CD14-positive monocyte (primary cell): ENCODE measurements at regions not wholly inside any gene's neighbourhood (a gene's known extent, or its start where the extent isn't known, plus 50 kb on each side); places are given as distances from the start of the nearest gene placed in this dataset.

Experiments
- DNase-seq, 3 donors: peaks; one replicate each; pipeline ENCODE4 v3.0.0-alpha.2; 2011 to 2022
- H2AFZ ChIP-seq: 2 replicates; pipeline ENCODE4 v1.6.0; 2012; ENCODE audit warnings: mild to moderate bottlenecking, low read depth, low read length, inconsistent platforms; ENCODE audit not compliant: insufficient read depth, poor library complexity, severe bottlenecking
- H3K27ac ChIP-seq, 2 donors: 1 replicate in 1 of 2; 2 replicates in 1 of 2; pipeline ENCODE4 v1.5.1; 2012 to 2013; ENCODE audit warnings: low read length in 2 of 2, control low read depth in 1 of 2, inconsistent platforms in 1 of 2, low read depth in 1 of 2, mild to moderate bottlenecking in 1 of 2
- H3K27me3 ChIP-seq, 2 donors: one replicate each; pipeline versions ENCODE4 v1.6.0 to v1.6.1; 2011 to 2013; ENCODE audit warnings: low read length in 2 of 2; ENCODE audit not compliant: control insufficient read depth in 2 of 2, insufficient read depth in 2 of 2
- H3K36me3 ChIP-seq, 2 donors: replicated peaks in 1 of 2; 1 replicate in 1 of 2; 2 replicates in 1 of 2; pipeline versions ENCODE4 v1.5.1 to v1.6.1; 2012 to 2013; ENCODE audit warnings: low read length in 2 of 2, control low read depth in 1 of 2, inconsistent platforms in 1 of 2, mild to moderate bottlenecking in 1 of 2; ENCODE audit not compliant: insufficient read depth in 2 of 2, control insufficient read depth in 1 of 2
- H3K4me1 ChIP-seq, 2 donors: 1 replicate in 1 of 2; 2 replicates in 1 of 2; pipeline versions ENCODE4 v1.5.1 to v1.6.1; 2012 to 2013; ENCODE audit warnings: low read length in 2 of 2, control low read depth in 1 of 2, inconsistent platforms in 1 of 2, mild to moderate bottlenecking in 1 of 2, moderate library complexity in 1 of 2; ENCODE audit not compliant: insufficient read depth in 2 of 2, control insufficient read depth in 1 of 2
- H3K4me2 ChIP-seq: replicated peaks from 2 replicates; pipeline ENCODE3; 2012; ENCODE audit warnings: low read length, moderate library complexity, mild to moderate bottlenecking; ENCODE audit not compliant: poor library complexity, severe bottlenecking; ENCODE audit errors: extremely low read depth
- H3K4me3 ChIP-seq, 3 experiments: fragments of 200-600 bp in 1 of 3; sonication (generic) in 1 of 3; replicated peaks in 1 of 3; 1 replicate in 2 of 3; 2 replicates in 1 of 3; pipeline ENCODE4 v1.5.1; 2011 to 2013; ENCODE audit warnings: low read length in 3 of 3, mild to moderate bottlenecking in 3 of 3, control low read depth in 2 of 3, low read depth in 2 of 3, inconsistent platforms in 1 of 3, moderate library complexity in 1 of 3
- H3K79me2 ChIP-seq: 2 replicates; pipeline ENCODE4 v1.6.0; 2012; ENCODE audit warnings: mild to moderate bottlenecking, control low read depth, inconsistent platforms, low read length, moderate library complexity; ENCODE audit not compliant: insufficient read depth
- H3K9ac ChIP-seq: 2 replicates; pipeline ENCODE4 v1.6.0; 2017; ENCODE audit warnings: low read length, mild to moderate bottlenecking; ENCODE audit not compliant: insufficient read depth, poor library complexity, severe bottlenecking
- H3K9me3 ChIP-seq, 2 donors: replicated peaks in 1 of 2; 1 replicate in 1 of 2; 2 replicates in 1 of 2; pipeline versions ENCODE4 v1.5.1 to v1.6.1; 2012 to 2013; ENCODE audit warnings: low read length in 2 of 2, control low read depth in 1 of 2; ENCODE audit not compliant: control insufficient read depth in 1 of 2, insufficient read depth in 1 of 2
- H4K20me1 ChIP-seq: 2 replicates; pipeline ENCODE4 v1.6.0; 2012; ENCODE audit warnings: mild to moderate bottlenecking, low read length, control low read depth, moderate library complexity; ENCODE audit not compliant: insufficient read depth
- H3K27ac Mint-ChIP-seq, 7 donors: one replicate each; pipeline ENCODE4 v1.8.0; 2020; ENCODE audit warnings: mild to moderate bottlenecking in 7 of 7, mixed read lengths in 7 of 7, moderate library complexity in 6 of 7, inconsistent platforms in 2 of 7
- H3K27me3 Mint-ChIP-seq, 3 donors: one replicate each; pipeline ENCODE4 v1.8.0; 2021 to 2022; ENCODE audit warnings: low read depth in 3 of 3, mild to moderate bottlenecking in 3 of 3, mixed read lengths in 3 of 3, moderate library complexity in 3 of 3, inconsistent platforms in 1 of 3
- H3K36me3 Mint-ChIP-seq, 2 donors: one replicate each; pipeline ENCODE4 v1.8.0; 2020; ENCODE audit warnings: mixed read lengths in 2 of 2, inconsistent platforms in 1 of 2, mild to moderate bottlenecking in 1 of 2
- H3K4me1 Mint-ChIP-seq: one replicate; pipeline ENCODE4 v1.8.0; 2020; ENCODE audit warnings: mild to moderate bottlenecking, mixed read lengths
- H3K4me3 Mint-ChIP-seq, 2 donors: one replicate each; pipeline ENCODE4 v1.8.0; 2020; ENCODE audit warnings: mild to moderate bottlenecking in 2 of 2, mixed read lengths in 2 of 2, moderate library complexity in 1 of 2
- H3K9me3 Mint-ChIP-seq, 7 donors: one replicate each; pipeline ENCODE4 v1.8.0; 2020 to 2022; ENCODE audit warnings: mixed read lengths in 7 of 7, mild to moderate bottlenecking in 6 of 7, moderate library complexity in 6 of 7, inconsistent platforms in 2 of 7
- WGBS: methylation state at CpG from one replicate; pipeline ENCODE4 v1.1.5; 2013; ENCODE audit warnings: missing lambda C conversion rate; ENCODE audit not compliant: insufficient coverage; 5-methylcytosine and 5-hydroxymethylcytosine counted together
- intact Hi-C, 2 donors: fragments of 100-400 bp; cut with micrococcal nuclease; formaldehyde crosslinking; loops; one replicate each; pipeline versions ENCODE4 v1.15.0 to v1.15.1; 2023
- TF ChIP-seq, protein P1 (sequence below): fragments of 200-600 bp; IDR thresholded peaks from one replicate; pipeline ENCODE4 v1.8.0; 2022; ENCODE audit warnings: antibody characterized with exemption, mild to moderate bottlenecking

DNA sequence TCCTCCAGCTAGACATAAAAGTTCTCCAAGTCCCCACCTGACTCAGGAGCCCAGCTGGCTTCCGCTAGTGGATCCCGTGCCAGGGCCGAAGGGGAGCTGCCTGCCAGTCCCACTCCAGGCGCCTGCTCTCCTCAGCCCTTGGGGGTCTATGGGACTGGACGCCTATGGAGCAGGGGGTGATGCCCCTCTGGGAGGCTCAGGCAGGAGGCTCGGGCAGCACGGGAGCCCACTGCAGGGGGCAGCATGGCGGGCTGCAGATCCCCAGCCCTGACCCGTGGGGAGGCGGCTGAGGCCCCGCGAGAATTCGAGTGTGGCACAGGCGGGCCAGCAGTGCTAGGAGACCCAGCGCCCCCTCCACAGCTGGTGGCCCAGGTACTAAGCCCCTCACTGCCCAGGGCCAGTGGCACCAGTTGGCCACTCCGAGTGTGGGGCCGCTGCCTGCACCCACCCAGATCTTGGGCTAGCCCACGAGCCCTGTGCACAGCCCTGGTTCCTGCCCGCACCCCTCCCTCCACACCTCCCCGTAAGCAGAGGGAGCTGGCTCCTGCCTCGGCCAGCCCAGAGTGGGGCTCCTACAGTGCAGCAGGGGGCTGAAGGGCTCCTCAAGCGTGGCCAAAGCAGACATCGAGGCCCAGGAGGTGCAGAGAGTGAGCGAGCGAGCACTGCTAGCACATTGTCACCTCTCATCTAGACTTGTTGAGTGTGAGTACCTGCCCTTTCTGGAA is 221.3 kb upstream of the NSMCE3 start:
- H3K79me2 ChIP-seq, result no peaks in the 10 kb centered on the region
- H3K27me3 ChIP-seq, result no peaks in the 10 kb centered on the region
- H3K4me2 ChIP-seq, result no peak overlapping the region
- TF ChIP-seq, protein P1, sequence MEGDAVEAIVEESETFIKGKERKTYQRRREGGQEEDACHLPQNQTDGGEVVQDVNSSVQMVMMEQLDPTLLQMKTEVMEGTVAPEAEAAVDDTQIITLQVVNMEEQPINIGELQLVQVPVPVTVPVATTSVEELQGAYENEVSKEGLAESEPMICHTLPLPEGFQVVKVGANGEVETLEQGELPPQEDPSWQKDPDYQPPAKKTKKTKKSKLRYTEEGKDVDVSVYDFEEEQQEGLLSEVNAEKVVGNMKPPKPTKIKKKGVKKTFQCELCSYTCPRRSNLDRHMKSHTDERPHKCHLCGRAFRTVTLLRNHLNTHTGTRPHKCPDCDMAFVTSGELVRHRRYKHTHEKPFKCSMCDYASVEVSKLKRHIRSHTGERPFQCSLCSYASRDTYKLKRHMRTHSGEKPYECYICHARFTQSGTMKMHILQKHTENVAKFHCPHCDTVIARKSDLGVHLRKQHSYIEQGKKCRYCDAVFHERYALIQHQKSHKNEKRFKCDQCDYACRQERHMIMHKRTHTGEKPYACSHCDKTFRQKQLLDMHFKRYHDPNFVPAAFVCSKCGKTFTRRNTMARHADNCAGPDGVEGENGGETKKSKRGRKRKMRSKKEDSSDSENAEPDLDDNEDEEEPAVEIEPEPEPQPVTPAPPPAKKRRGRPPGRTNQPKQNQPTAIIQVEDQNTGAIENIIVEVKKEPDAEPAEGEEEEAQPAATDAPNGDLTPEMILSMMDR, result no peak
- no peaks in the 10 kb centered on the region for H4K20me1 ChIP-seq
- no peak overlapping the region for H3K27ac ChIP-seq
- WGBS, result 94% methylated on average over 22 of the region's 25 CpGs
- H3K27ac Mint-ChIP-seq, result no peak overlapping the region
- H3K36me3 Mint-ChIP-seq, result no peaks in the 10 kb centered on the region
- H3K4me3 Mint-ChIP-seq, result no peak overlapping the region
- H3K4me1 Mint-ChIP-seq, result no peaks in the 10 kb centered on the region
- peaks cover 8 to 10% of the 10 kb centered on the region in 2 donors for H3K9me3 ChIP-seq
- H2AFZ ChIP-seq, result no peak overlapping the region
- no peak overlapping the region for H3K9ac ChIP-seq
- peaks cover 0 to 1% (median 1%) of the 10 kb centered on the region in 3 donors for H3K27me3 Mint-ChIP-seq
- no peak for DNase-seq
- peaks cover 0 to 20% (median 4%) of the 10 kb centered on the region in 7 donors for H3K9me3 Mint-ChIP-seq
- no peaks in the 10 kb centered on the region for H3K4me1 ChIP-seq
- H3K36me3 ChIP-seq, result no peaks in the 10 kb centered on the region
- intact Hi-C loops, result no loop called here
- no peak overlapping the region for H3K4me3 ChIP-seq

DNA sequence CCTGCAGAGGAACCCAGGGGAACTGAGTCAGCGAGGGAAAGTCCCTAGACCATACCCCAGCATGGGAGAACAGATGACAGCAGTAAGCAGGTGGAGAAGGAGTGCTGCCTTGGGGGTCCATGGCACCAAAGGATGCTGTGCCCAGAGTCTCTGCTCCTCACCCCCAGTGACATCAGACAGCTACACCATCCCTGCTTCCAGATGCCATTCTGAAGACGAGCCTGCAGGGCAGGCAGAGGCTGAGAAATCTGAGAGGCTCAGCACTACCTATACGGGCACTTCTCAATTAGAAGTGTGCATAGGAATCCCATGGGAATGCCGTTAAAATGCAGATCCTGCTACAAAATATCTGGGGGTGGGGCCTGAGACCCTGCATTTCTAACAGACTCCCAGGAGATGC is 211.3 kb upstream of the NSMCE3 start:
- Histone ChIP-seq H3K27ac (no peak overlapping the region), H3K9me3 (no peaks in the 10 kb centered on the region), H3K4me3 (no peak overlapping the region), H3K4me1 (no peaks in the 10 kb centered on the region), H2AFZ (no peak overlapping the region), H3K79me2 (no peaks in the 10 kb centered on the region), H3K9ac (no peak overlapping the region), H3K27me3 (no peaks in the 10 kb centered on the region), H4K20me1 (no peaks in the 10 kb centered on the region), H3K36me3 (no peaks in the 10 kb centered on the region), H3K4me2 (no peak overlapping the region)
- DNase-seq, result no peak
- Mint-ChIP-seq H3K36me3 (no peaks in the 10 kb centered on the region), H3K4me3 (no peak overlapping the region), H3K27ac (no peak overlapping the region), H3K27me3 (no peaks in the 10 kb centered on the region), H3K9me3 (peaks cover 0 to 14% (median 3%) of the 10 kb centered on the region in 7 donors), H3K4me1 (no peaks in the 10 kb centered on the region)
- intact Hi-C loops, result loop anchor here in 1 of 2 donors (2.0 kb wide), 1 partner anchor 20 kb away; no protein-coding TSS in a partner anchor
- 82% methylated on average over 3 of the region's 4 CpGs for WGBS
- TF ChIP-seq, protein P1, result no peak
